ENCODE measurements at regions not wholly inside any gene's neighbourhood (a gene's known extent, or its start where the extent isn't known, plus 50 kb on each side); places are given as distances from the start of the nearest gene placed in this dataset.

- TF ChIP-seq EGR1 (IDR thresholded peaks at IDR 0.05) (no peak), CREB1 (IDR thresholded peaks at IDR 0.05; ENCODE audit: low read depth) (no peak), TEAD4 (IDR thresholded peaks at IDR 0.05) (no peak), TAF1 (IDR thresholded peaks at IDR 0.05; ENCODE audit: low read depth) (no peak)
Observed at GRCh38 chr3:165614337-165614736, 222.9 kb downstream of the BCHE start.

GRCh38 chr3:165613014-165613413 is 224.2 kb downstream of the BCHE start:
- TF ChIP-seq CREB1 (IDR thresholded peaks at IDR 0.05; ENCODE audit: low read depth) (no peak), FOXM1 (IDR thresholded peaks at IDR 0.05; ENCODE audit: borderline replicate concordance, low read depth) (no peak), YY1 (IDR thresholded peaks at IDR 0.05; ENCODE audit: low read depth) (no peak), NFIC (IDR thresholded peaks at IDR 0.05) (no peak), TEAD4 (IDR thresholded peaks at IDR 0.05) (no peak), TCF12 (IDR thresholded peaks at IDR 0.05; ENCODE audit: low read depth) (no peak), ZBTB7A (IDR thresholded peaks at IDR 0.05; ENCODE audit: low read depth) (no peak), REST (IDR thresholded peaks at IDR 0.05; ENCODE audit: low read depth) (no peak), EGR1 (IDR thresholded peaks at IDR 0.05) (no peak), EP300 (IDR thresholded peaks at IDR 0.05; ENCODE audit: borderline replicate concordance) (no peak), CEBPB (IDR thresholded peaks at IDR 0.05) (no peak), RAD21 (IDR thresholded peaks at IDR 0.05; ENCODE audit: low read depth) (no peak), MAX (IDR thresholded peaks at IDR 0.05) (no peak), TAF1 (IDR thresholded peaks at IDR 0.05; ENCODE audit: low read depth) (no peak)
- TF ChIP-seq, protein P1, sequence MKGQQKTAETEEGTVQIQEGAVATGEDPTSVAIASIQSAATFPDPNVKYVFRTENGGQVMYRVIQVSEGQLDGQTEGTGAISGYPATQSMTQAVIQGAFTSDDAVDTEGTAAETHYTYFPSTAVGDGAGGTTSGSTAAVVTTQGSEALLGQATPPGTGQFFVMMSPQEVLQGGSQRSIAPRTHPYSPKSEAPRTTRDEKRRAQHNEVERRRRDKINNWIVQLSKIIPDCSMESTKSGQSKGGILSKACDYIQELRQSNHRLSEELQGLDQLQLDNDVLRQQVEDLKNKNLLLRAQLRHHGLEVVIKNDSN (IDR thresholded peaks at IDR 0.05) = no peak

- no peak for TF ChIP-seq YY1 (IDR thresholded peaks at IDR 0.05; ENCODE audit: low read depth)
- no peak for TF ChIP-seq TAF1 (IDR thresholded peaks at IDR 0.05; ENCODE audit: low read depth)
- TF ChIP-seq NFIC (IDR thresholded peaks at IDR 0.05) = no peak
- no peak for TF ChIP-seq CREB1 (IDR thresholded peaks at IDR 0.05; ENCODE audit: low read depth)
- no peak for TF ChIP-seq TCF12 (IDR thresholded peaks at IDR 0.05; ENCODE audit: low read depth)
- TF ChIP-seq REST (IDR thresholded peaks at IDR 0.05; ENCODE audit: low read depth) = no peak
- no peak for TF ChIP-seq MAX (IDR thresholded peaks at IDR 0.05)
- TF ChIP-seq EGR1 (IDR thresholded peaks at IDR 0.05) = no peak
- no peak for TF ChIP-seq ZBTB7A (IDR thresholded peaks at IDR 0.05; ENCODE audit: low read depth)
Observed at GRCh38 chr3:165607221-165607620, 230.0 kb downstream of the BCHE start.

DNA sequence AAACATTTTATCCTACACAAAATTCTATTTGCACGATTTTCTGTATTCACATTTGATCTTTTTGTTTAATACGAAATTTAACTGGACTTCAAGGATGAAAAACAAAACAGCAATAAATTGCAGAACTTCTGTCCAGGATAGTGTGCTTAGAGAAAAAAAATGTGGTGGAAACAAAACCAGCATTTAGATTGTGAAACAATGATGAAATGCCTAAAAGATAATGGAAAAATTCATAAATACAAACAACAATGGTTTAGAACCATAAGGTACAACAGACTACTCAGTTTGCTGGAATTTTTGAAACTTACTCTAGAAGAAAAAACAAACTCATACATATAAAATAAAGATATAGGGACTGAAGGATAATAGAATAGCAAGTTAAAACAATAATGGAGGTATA is 234.0 kb downstream of the BCHE start:
- no peak for TF ChIP-seq NFIC (IDR thresholded peaks at IDR 0.05)
- no peak for TF ChIP-seq CREB1 (IDR thresholded peaks at IDR 0.05; ENCODE audit: low read depth)
- no peak for TF ChIP-seq ZBTB7A (IDR thresholded peaks at IDR 0.05; ENCODE audit: low read depth)
- TF ChIP-seq MAX (IDR thresholded peaks at IDR 0.05) = no peak
- TF ChIP-seq EP300 (IDR thresholded peaks at IDR 0.05; ENCODE audit: borderline replicate concordance) = no peak
- no peak for TF ChIP-seq CEBPB (IDR thresholded peaks at IDR 0.05)
- TF ChIP-seq TEAD4 (IDR thresholded peaks at IDR 0.05) = no peak
- no peak for TF ChIP-seq TAF1 (IDR thresholded peaks at IDR 0.05; ENCODE audit: low read depth)
- no peak for TF ChIP-seq EGR1 (IDR thresholded peaks at IDR 0.05)
- no peak for TF ChIP-seq TCF12 (IDR thresholded peaks at IDR 0.05; ENCODE audit: low read depth)
- TF ChIP-seq, protein P1 (IDR thresholded peaks at IDR 0.05) = no peak
- no peak for TF ChIP-seq RAD21 (IDR thresholded peaks at IDR 0.05; ENCODE audit: low read depth)
- no peak for TF ChIP-seq REST (IDR thresholded peaks at IDR 0.05; ENCODE audit: low read depth)
- no peak for TF ChIP-seq FOXM1 (IDR thresholded peaks at IDR 0.05; ENCODE audit: borderline replicate concordance, low read depth)
- no peak for TF ChIP-seq YY1 (IDR thresholded peaks at IDR 0.05; ENCODE audit: low read depth)

Data from Ishikawa (cell line).